HG03108 (cell line): ENCODE measurements at regions not wholly inside any gene's neighbourhood (a gene's known extent, or its start where the extent isn't known, plus 50 kb on each side); places are given as distances from the start of the nearest gene placed in this dataset.
"Not testable (repeated sequence)": the region's sequence is repeated elsewhere in the genome, so short reads cannot be mapped to it uniquely, and the experiment has no call there.

Experiments
- ATAC-seq: cut with Tn5 transposase; IDR thresholded peaks from one replicate; pipeline ENCODE4 v1.9.1; 2021; ENCODE audit warnings: moderate library complexity; ENCODE audit not compliant: unreplicated experiment

DNA sequence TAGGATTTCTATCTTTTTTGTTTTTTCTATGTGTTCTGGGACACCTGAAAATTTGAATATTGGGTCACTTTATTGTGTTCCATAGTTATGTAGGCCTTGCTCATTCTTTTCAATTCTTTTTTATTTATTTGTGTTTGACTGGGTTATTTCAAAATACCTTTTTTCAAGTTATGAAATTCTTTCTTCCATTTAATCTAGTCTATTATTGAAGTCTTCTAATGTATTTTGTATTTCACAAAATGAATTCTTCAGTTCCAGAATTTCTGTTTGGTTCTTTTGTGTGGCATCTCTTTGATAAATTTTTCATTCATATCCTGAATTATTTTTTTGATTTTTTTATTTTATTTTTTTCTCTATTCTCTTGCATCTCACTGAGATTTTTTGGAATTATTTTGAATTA, 628.8 kb downstream of the NR2F1-AS1 start:
- no peak for ATAC-seq

DNA sequence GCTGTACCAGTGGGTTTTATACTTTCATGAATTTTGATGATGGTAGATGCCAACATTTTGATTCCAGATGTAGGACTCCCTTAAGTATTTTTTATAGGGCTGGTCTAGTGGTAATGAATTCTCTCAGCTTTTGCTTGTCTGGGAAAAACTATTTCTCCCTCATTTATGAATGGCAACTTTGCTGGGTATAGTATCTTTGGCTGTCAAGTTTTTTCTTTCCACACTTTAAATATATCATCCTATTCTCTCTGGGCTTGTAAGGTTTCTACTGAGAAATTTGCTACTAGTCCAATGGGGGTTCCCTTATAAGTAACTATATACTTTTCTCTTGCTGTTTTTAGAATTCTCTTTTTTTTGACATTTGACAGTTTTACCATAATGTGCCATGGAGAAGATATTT, 629.3 kb downstream of the NR2F1-AS1 start:
- ATAC-seq = no peak

DNA sequence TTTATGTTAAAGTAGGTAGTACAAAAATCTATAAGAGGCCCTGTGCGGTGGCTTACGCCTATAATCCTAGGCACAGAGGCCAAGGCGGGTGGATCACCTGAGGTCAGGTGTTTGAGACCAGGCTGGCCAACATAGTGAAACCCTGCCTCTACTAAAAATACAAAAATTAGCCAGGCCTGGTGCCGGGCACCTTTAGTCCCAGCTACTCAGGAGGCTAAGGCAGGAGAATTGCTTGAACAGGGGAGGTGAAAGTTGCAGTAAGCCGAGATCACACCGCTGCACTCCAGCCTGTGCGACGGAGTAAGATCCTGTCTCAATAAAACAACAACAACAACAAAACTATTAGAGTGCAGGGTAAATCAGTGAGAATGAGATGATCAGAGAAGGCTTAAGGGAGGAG, 634.5 kb downstream of the NR2F1-AS1 start:
- no peak for ATAC-seq

DNA sequence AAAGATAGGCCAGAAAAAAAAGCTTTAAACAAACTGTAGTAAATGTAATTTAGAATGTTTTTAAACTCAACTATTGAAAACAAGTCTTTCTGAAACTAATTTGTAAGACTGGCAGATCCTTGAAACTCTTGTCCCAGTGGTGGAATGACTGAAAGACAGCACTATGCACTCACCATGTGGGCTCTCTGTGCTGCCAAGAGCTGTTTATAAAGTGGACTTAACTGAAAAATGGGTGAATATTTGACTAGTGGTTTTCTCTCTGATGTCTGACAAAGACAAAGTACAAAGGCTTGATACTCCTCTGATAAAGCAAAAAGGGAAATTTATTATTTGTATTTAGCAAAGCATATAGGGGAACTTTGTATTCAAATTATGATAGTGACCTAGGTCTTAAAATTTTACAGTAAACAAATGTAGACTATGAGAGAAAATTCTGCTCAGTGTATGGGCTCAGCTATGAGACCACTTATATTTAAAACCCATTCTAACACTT, 635.4 kb downstream of the NR2F1-AS1 start:
- ATAC-seq = no peak

DNA sequence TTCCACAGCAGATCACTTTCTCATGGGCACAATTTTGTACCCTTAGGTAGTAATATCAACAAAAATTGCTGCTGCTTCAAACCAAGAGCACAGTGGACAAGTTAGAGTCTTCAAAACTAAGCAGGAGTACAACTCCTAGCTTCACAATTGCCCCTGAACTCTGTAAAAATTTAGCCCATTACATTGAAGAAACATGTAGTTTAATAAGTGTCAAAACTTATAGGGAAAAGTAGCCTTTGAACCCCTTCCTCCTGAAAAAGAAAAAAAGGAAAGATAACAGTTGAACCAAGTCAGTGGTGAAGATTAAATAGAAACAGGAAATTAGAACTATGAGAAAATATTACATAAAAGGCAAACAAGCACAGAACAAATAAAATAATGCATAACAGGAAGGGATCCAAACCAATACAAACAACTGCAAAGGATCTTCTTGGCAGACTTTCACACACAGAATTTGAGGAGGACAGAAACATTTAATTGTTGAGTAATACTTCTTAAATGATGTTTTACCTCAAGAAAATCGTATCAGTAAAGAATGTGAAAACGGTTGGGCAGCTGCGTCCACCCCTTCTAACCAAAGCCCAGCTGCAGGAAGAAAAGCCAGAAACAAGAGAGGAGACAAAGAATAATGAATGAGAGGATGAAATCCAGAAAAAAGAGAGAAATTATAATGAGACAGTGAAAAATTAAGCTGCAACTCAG, 636.0 kb downstream of the NR2F1-AS1 start:
- ATAC-seq = no peak

GRCh38 chr5:92944337-92944736, 636.7 kb downstream of the NR2F1-AS1 start:
- ATAC-seq = no peak

- ATAC-seq = no peak
These were observed 638.3 kb downstream of the NR2F1-AS1 start for GRCh38 chr5:92942762-92943161.

GRCh38 chr5:92941806-92942205, 639.2 kb downstream of the NR2F1-AS1 start:
- ATAC-seq = no peak

GRCh38 chr5:92939428-92939827, 641.6 kb downstream of the NR2F1-AS1 start:
- no peak for ATAC-seq

DNA sequence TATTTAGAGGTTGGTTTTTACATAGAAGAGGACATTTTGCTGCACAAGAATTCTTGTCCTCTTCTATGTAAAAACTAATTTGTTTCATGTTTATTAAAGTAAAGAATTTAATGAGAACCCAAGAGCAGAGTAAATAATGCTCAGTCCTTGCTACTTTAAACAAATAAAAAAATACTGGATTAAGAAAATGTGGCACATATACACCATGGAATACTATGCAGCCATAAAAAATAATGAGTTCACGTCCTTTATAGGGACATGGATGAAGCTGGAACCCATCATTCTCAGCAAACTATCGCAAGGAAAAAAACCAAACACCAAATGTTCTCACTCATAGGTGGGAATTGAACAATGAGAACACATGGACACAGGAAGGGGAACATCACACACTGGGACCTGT, 643.6 kb downstream of the NR2F1-AS1 start:
- not testable (repeated sequence) for ATAC-seq

GRCh38 chr5:92930057-92930456, 651.0 kb downstream of the NR2F1-AS1 start:
- no peak for ATAC-seq

DNA sequence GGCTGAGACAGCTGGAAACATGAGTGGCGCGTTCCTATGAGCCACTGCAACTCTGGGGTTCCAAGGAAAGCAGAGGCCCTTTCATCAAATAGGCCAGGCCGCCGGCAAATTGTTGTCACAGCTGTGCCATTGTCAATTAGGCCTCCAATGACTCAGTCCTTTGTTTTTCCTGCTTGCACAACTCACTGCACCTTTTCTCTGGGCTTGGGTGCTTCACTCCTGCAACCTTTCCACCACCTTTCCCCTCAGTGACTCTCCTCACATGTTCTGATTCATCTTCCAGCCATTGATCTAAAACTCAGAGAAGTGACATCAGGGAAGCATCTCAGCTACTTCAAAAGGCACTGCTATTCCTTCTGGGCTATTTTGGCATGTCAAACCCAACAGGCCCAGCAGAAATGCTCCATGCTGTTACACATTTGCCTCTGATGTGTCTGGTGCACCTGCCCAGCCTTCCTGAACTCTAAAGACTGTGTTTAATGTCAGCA, 653.7 kb downstream of the NR2F1-AS1 start:
- no peak for ATAC-seq

DNA sequence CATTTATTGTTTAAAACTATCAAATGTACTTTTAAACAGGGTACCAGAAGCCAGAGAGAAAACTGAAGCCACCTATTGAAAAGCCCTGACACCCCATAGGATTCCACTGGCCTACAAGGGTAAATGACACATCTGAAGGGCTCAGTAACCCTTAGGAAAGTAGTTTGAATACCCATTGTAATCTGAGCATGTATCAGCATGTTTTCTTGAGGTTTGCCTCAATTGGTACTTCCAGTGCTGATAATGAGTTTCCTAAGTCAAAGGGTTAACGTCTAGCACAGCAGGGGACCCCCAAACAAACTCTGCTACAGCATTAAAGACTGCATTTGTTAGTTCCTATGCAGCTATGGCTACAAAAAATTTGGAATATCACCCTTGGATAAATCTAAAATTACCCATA, 657.1 kb downstream of the NR2F1-AS1 start:
- ATAC-seq = no peak

DNA sequence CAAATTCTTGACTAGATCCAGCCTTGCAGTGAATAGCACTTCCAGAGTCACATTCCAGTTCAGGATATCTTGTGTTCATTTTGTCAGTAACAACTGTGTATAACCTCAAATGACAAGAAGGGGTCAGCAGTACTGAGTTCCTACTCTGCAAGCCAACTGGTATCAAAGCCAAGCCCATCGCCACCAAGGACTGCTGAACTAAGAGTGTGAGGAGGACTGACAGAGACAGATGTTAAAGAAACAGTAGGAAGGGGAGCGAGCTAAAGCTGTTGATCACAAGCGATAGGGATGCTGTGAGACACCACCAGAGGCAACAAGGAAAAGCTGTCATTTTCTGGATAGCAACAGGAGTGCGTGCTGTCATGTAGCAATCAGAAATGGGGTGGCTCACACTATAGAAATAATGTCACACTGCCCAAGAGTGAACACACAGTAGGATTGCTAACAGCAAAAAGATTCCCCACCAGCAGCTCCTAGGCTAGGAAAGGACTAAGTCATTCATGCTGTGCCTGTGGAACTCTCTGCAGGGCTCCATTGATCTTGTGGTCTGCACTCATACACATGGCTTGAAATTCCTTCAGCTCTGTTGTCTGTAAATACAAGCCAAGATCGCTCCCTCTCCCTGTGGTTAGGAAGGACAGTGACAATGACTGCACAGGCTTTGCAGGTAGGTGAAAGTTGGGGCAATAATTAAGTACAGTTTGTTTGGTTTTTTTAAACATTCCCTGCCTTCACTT, 658.6 kb downstream of the NR2F1-AS1 start:
- no peak for ATAC-seq

GRCh38 chr5:92917044-92917443, 664.0 kb downstream of the NR2F1-AS1 start:
- no peak for ATAC-seq

DNA sequence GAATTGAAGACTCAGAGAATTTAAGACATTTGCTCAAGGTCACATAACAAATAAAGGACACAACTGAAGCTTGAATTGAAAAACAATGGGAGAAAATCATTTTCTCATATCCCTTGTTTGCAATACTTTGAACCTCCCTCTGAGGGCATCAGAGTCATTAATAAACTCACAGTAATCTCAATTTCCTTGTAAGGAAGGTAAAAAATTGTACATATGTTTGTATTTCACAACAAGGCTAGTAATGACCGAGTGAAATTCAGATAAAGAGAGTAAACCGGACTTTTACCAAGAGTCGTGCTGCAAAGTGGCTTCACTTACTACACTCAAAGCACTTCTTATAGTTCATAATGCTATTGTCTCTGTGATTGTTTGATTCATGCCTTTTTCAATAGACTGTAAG, 665.0 kb downstream of the NR2F1-AS1 start:
- ATAC-seq = no peak

- no peak for ATAC-seq
These were observed 668.7 kb downstream of the NR2F1-AS1 start for GRCh38 chr5:92912283-92912682.

DNA sequence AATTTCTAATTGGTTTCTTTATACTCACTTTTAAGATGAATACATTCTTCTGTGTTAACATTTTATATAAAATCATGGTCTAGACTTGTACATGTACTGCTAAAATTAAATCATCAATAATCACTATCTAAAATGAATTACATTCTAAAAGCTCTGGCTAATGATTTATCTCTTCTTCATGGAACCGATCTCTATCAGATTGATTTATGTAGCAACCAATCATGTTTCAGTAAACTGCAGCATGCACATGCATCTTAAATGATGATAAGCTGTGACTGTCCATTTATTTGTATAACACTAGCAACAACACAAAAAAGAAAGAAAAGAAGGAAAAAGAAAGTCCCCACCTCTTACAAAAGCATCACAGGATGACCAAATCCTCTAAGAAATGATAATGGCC, 669.2 kb downstream of the NR2F1-AS1 start:
- no peak for ATAC-seq

- no peak for ATAC-seq
These were observed 669.7 kb downstream of the NR2F1-AS1 start for GRCh38 chr5:92911293-92911692.

DNA sequence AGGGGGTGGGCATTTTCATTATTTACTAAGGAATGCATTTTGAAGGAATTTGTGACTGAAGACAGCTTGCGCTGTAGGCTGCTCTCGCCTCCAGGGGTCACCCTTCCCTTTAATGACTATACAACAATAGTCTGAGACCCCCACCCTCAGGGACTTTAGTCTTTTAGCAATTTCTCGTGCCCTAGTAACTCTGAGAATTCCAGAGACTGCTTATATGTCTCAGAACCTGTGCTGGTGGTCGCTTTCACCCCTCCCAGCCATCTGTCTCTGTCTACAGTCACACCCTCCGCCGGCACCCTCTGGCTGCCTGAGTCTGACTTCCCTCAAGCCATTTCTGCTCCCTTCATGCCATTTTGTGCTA, 671.4 kb downstream of the NR2F1-AS1 start:
- ATAC-seq = no peak

- no peak for ATAC-seq
These were observed 671.9 kb downstream of the NR2F1-AS1 start for GRCh38 chr5:92908952-92909601.
